Left cardiac atrium (tissue), 4 donors: ENCODE measurements at regions not wholly inside any gene's neighbourhood (a gene's known extent, or its start where the extent isn't known, plus 50 kb on each side); places are given as distances from the start of the nearest gene placed in this dataset.
"Not testable (repeated sequence)": the region's sequence is repeated elsewhere in the genome, so short reads cannot be mapped to it uniquely, and the experiment has no call there.

ENCODE experiments used
- ATAC-seq, 2 donors: fragments of 200-7000 bp; cut with Tn5 transposase; one replicate each; pipeline ENCODE4 v1.9.1; 2020; ENCODE audit warnings: mild to moderate bottlenecking in 2 of 2, moderate library complexity in 2 of 2
- DNase-seq: peaks from one replicate; pipeline ENCODE4 v3.0.0-alpha.2; 2020
- intact Hi-C, 2 donors: fragments of 100-400 bp; cut with DNase I; formaldehyde crosslinking; loops; one replicate each; pipeline versions ENCODE4 v1.14.1 to v1.15.1; 2022 to 2023
- donor health status: DM: no; HTN: yes; CAD: no.
- donor health status: DM: no; HTN: yes; CAD: no; lungs with severe emphysema.
- donor health status: DM: yes; HTN: yes; CAD: no.
- donor health status: Dilated cardiomyopathy.

DNA sequence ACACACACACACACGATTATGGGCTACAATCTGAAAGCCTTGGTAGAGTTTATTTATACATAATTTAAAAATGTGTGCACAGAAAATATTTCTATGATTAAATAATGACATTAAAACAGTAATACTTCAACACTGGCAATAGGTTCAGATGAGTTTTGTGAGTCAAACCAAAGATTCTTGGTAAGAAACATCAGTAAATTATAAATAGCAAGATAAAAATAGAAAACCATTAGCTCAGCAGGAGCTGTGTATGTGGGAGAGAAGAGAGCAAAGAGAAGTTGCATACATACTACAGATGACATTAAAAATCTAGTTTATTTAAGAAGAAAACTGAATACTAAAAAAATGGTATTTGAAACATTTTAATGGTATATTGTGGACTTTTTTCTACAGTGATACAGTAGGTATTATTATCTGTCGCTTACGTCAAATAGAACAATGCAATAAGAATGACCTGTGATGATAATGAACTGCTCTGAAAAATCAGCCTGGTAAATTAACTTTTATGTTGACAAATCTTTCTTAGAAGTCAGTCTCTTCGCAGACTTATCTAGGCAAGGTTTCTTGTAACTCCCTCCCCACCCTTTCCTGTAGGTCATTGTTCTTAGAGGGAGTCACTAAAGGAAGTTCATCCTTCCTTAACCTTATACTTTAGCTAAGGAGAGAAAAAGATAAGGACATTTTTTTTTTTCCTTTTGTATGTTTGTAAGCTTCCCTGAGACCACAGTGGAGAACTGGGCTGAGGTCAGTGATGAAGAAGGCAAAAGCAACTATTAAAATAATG lies 149.3 kb downstream of the GJA1 start:
- intact Hi-C loops = loop anchor here in 1 of 2 donors (10.0 kb wide), 1 partner anchor 150 kb away; the partner anchor contains the start of gene GJA1
- ATAC-seq (peak; percentile 72 to 86), DNase-seq (no peak)

DNA sequence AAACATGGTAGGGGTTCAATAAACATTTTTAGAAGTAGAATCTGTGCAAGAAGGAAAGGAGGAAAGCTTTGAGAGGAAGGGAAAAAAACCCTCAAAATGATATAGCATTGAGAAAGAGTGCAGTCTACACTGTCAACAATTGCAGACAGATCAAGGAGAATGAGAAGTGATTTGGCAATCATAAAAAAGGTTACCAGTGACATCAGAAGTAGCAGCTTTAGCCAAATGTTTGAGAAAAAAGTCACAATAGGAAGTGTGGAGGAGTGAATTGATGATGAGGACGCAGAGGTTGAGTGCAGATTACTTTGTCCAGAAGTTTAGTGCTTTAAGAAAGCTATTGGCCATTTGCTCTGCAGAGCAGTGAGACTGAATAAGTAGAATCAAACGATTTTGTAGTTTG lies 155.0 kb downstream of the GJA1 start:
- intact Hi-C loops = no loop called here
- DNase-seq (no peak), ATAC-seq (peak in 1 of 2 donors; percentile 44)

DNA sequence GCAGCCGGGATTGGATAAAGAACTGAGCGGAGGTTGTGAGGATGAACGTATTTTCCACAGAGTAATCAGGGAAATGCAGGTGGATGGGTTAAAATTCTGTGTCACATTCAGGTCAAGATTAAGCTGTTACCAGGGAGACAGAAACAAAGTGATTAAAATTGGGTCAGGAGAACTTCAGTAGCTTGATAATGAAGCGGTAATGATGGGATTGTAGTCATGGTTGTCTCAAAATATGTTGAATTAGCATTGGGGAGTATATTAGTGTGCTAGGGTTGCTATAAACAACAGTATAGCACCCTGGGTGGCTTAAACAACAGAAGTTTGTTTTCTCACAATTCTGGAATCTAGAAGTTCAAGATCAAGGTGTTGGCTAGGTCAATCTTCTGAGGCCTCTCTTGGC lies 155.5 kb downstream of the GJA1 start:
- intact Hi-C loops = no loop called here
- ATAC-seq = peak in 1 of 2 donors; percentile 70
- DNase-seq = no peak

DNA sequence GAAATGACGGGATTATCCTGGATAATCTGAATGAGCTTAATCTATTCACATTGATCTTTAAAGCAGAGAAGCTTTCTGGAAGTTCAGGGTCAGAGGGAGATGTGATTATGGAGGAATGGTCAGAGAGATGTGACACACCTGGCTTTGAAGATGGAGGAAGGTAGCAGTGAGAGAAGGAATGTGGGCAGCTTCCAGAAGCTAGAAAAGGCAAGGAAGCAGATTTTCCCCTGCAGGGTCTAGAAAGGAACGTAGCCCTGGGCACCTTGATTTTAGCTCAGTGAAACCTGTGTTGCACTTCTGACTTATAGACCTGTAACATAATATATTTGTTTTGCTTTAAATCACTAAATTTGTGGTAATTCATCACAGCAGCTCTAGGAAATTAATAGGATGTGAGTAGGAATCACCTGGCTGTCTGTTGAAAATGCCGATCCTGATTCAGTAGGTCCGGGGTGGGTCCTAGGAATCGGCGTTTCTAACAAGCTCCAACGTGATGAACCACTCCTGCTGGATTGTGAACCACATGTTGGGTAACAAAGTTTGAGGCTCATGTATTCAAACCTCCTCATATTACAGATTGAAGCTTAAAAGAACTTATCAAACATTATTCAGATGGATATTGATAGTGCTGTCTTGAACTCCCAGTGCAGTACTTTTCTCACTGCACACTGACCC lies 157.0 kb downstream of the GJA1 start:
- ATAC-seq = no peak
- intact Hi-C loops = no loop called here

DNA sequence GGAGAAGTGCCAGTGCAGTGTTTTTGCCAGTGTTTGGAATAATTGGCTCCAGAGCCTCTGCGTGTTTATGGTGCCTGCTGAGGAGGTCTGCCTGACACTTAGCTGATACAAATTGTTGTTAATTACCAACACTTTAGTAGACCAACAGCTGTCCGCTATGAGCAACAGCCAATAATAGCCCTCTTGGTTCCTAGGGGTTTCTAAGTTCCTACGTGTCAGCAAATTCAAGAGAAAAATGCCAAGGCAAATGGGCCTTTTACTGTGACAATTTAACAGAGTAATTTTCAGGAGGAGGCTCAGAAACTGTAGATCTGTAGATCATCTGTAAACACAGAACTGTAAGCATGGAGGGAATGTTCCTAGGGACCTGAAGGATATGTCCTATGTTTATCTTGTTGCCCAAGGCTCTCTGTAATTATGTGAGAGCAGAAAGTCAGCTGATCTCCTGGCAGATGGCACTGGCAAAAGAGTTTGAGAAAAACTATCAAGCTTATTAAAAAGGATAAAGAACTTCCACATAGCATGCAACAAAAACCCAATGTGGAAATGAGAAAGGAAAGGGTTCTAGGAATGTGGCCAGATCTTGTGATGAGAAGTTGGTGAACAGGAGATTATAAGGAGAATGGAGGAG lies 157.7 kb downstream of the GJA1 start:
- ATAC-seq (peak in 1 of 2 donors; percentile 15), DNase-seq (no peak)
- intact Hi-C loops = no loop called here

More for the DNA sequence above, 157.0 kb downstream of the GJA1 start:
- DNase-seq = no peak

DNA sequence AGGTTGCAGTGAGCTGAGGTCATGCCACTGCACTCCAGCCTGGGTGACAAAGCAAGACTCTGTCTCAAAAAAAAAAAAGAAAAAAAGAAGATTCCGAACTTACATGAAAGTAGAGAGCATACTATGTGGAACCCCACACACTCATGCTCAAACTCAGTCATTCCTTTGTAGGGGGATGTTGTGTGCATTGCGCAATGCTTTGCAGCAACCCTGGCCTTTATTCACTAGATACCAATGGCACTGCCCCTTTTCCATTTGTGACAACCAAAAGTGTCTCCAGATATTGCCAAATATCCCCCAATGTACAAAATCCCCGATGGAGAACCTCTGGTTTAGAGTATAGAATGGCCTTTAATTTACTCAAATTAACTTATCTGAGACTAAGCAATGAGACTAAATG lies 158.6 kb downstream of the GJA1 start:
- DNase-seq (no peak), ATAC-seq (no peak)
- intact Hi-C loops = no loop called here

DNA sequence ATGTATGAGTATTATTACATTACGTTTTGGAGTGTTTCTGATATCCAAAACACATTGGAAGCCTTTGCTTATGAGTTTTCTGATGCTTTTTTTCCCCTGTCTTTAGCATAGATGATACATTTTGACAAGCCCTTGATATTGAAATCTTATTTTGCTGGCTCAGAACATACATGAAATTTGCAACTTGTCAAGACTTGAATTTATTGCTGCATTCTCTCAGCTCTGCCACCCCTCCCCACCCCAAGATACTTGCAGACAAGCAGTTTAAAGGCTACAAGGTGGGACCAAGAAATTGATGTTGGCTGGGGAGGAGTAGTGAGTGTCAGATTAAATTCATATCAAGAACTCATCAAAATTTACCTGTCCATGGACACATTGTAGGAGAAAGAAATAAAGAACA lies 160.2 kb downstream of the GJA1 start:
- no peak for ATAC-seq
- intact Hi-C loops = no loop called here
- no peak for DNase-seq

DNA sequence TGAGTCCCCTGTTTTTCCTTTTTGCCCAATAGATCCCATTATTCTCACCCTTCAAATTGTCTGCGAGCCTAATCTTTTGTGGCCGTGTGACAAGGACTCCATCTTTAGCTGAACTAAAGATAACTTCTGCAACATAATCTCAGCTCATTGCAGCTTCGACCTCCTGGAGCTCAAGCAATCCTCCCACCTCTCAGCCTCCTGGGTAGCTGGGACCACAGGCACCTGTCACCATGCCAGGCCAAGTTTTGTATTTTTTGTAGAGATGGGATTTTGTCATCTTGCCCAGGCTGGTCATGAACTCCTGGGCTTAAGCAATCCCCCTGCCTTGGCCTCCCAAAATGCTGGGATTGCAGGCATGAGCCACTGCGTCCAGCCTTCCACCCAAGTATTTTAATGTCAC lies 161.0 kb downstream of the GJA1 start:
- ATAC-seq = no peak
- intact Hi-C loops = no loop called here

DNA sequence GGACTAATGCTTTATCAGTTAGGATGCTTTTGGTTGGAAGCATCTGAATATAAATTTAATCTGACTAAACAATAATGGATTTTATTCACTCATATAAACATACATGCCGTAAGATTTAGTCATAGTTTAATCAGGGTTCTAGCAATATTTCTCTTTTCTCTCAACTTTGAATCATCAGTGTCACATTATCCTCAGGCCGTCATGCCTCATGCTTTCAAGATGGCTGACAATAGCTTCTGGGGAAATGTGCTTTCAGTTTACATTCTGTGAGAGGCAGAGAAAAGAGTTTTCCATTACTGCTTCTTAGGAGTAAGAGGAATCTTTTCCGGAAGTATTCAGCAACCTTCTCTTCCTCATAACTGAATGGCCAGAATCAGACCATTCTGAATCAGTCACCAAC lies 162.2 kb downstream of the GJA1 start:
- DNase-seq (no peak), ATAC-seq (no peak)
- intact Hi-C loops = no loop called here

More for the DNA sequence above, 161.0 kb downstream of the GJA1 start:
- DNase-seq = no peak

DNA sequence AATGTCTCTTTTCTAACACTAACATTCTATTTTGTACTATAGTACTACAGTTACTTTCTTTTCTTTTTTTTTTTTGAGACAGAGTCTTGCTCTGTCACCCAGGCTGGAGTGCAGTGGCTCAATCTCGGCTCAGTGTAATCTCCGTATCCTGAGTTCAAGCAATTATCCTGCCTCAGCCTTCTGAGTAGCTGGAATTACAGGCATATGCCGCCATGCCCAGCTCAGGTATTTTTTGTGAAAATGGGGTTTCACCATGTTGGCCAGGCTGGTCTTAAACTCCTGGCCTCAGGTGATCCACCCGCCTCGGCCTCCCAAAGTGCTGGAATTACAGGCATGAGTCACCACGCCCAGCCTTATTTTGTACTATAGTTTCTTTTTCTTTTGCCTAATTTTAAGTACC lies 163.9 kb downstream of the GJA1 start:
- ATAC-seq, DNase-seq, intact Hi-C loops: not testable (repeated sequence)

DNA sequence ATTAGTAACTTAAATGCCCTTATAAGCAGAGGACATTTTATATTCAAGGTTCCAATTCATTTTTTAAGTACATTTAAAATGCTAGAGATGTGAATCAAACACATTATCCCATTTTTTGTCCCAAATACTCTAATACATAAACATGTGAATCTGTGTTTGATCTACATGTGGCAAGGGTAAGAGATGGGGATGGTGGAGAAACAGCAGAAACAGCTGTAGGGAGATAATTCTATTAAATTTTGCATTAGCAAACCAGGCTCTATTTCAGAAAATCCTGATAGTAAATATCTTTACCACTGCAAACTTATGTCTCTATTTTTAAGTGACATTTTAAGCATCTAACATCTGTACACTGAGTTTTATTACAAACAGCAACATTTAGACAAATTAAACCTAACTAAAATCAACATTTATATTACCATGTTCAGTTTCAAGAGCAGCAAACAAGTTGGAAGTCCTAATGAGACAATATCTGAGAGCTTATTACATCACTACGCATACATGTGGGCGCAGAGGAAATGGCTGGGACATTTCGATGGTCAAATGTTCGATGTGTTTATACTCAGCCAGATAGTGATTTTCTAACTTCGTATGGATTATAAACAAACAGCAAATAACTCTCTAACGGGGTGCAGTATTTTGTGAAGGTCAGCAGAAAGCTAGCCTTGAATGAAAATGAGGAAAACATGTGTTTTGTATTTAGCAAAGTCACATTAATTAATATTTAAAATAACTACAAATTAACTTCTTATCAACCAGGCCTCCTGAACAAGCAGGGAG lies 165.1 kb downstream of the GJA1 start:
- intact Hi-C loops = no loop called here
- ATAC-seq (no peak), DNase-seq (no peak)

DNA sequence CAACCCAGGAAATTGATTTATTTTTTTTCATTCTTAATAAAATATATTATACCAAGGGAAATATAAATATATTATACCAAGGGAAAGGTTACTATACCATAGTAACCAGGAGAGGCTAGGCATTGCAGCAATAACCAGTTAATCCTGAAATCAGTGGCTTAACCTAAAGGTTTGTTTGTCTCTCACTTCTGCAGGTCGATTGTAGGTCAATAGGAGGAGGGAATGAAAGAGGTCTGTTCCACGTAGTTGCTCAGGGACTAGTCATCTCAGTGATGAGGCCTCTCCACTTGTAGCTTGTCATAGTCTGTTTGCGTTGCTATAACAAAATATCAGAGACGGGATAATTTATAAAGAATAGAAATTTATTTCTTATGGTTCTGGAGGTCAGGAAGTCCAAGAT lies 168.0 kb downstream of the GJA1 start:
- ATAC-seq (no peak), DNase-seq (no peak)
- intact Hi-C loops = no loop called here

DNA sequence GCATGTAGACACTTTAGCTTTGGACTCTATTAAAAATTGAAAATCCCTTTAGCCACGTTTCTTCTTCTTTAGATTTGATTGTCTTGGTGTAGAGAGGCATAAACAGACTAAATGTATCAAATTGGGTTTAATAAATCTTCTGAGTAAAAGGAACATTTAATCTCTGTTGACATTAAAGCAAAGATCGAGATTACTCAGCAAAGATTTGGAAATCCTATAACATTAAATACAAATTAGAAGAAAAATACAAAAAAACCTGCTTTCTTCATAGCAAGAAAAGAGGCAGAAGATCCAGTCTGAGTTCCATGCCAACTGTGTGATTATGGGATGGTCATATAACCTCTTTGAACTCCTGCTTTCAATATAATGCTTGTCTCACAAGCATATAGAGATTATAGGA lies 172.3 kb downstream of the GJA1 start:
- intact Hi-C loops = no loop called here
- DNase-seq (no peak), ATAC-seq (no peak)

DNA sequence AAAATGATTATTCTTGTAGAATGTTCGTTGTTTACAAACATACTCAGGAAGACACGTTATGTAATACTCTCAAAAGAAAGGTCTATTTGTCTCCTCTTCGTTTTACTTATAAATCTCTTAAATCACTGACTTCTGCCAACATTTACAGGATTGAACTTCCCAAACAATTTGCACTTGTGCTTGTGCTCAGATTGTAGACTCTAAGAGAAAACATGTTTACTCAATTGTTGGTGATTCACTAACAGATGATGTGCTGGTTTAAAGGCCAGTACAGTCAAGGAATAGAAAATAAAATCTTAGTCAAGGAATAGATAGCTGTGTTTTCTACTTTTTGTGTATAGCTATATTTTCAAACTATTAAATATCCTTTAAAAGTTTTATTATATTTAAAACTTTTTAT lies 172.8 kb downstream of the GJA1 start:
- DNase-seq (no peak), ATAC-seq (no peak)
- intact Hi-C loops = no loop called here

DNA sequence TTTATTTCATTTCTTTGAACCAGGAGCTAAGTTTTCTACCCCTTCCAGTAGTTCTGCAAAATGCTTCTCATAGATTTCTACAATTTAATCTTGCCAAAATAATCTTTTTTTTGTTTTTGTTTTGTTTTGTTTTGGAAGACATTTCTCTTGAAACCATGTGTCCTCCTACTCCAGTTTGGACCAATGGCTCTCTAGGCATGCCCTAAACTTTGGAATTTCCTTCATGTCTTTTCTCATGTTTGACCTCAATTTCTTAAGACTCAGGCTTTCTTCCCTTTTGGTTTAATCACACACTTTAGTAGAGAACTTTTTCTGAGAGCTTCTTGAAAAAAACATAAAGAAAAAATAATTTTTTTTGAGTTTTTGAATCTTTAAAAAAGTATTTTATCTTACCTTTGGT lies 173.8 kb downstream of the GJA1 start:
- intact Hi-C loops = no loop called here
- ATAC-seq (no peak), DNase-seq (no peak)

DNA sequence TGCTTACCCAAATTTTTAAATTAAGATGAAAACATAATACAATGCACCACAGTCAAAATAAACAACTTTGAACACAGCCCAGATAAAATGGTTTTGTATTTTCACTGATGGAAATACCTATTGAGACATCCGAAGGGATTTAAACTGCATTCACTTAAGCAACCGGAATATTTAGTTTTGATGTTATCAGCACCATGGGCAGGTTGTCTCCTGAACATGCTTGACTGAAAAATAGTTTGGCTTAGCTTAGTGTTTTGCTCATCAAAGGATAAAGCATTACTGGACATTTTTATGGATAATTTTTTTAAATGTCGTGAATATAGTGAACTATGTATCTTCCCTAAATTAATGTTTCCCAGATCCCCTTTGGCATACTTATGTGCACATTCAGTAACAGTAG lies 177.5 kb downstream of the GJA1 start:
- DNase-seq = no peak

DNA sequence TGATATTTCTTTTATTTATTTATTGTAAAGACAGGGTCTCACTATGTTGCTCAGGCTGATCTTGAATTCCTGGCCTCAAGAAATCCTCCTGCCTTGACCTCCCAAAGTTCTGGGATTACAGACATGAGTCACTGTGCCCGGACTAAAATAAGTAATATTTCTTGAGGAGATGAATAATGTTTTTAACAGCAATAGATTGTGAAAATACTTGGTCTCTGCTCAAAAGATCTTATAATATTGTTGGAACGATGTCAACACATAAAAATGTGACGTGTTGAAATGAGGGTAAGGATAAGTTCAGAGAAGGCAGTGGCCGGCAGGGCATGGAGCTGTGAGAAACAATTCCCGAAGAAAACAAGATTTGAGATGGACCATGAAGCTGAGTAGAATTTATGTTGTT lies 178.7 kb downstream of the GJA1 start:
- intact Hi-C loops = no loop called here
- no peak for DNase-seq
- no peak for ATAC-seq

More for the DNA sequence above, 177.5 kb downstream of the GJA1 start:
- intact Hi-C loops = no loop called here
- ATAC-seq = no peak

DNA sequence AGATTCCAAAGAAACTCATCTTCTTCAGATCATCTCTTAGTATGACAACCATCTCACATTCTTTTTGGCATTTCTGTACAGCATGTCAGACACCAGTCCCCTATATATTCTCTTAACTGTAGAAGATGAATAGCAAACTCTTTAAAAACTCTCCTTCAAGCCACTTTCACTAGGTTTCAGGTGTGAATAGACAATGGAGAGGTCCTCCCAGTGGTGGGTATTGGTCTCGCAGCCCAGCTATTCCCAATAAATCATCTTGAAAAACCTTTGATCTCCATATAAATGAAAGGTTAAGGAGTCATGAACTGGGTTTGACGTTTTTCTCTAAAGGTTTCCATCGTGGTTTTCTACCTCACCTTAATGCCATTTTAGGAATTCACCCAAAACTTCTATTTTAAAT lies 180.0 kb downstream of the GJA1 start:
- DNase-seq (no peak), ATAC-seq (no peak)
- intact Hi-C loops = no loop called here

DNA sequence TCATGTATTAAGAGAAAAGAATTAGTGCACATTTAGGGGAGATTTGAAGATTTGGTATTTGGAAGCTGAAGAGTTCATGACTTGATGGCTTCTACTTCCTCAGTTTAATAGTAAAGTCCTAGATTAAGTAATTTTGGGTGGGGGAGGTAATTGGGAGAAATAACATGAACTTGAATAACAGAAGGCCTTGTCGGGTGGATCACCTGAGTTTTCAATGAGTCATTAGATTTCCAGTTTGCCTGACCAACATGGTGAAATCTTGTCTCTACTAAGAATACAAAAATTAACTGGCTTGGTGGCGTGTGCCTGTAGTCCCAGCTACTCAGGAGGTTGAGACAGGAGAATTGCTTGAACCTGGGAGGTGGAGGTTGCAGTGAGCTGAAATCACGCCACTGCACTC lies 181.0 kb downstream of the GJA1 start:
- intact Hi-C loops = no loop called here
- DNase-seq (no peak), ATAC-seq (no peak)

DNA sequence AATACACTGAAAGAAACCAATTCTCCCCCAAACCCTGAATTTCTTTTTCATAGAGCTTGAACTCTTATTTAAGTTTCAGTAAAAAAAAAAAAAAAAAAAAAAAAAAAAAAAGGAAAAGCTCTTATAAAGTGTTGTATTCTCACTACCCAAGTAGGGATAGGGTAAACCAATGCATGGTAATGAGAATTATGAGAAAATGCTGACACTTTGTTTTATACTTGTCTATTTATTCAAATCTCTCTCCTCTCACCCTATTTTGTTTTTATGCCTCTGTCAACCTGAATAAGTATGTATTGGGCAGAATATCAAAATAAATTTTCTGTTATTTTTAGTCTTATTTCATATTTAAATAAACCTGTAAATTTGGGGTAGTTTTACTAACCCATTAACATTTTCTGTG lies 181.9 kb downstream of the GJA1 start:
- DNase-seq = no peak
- no peak for ATAC-seq
- intact Hi-C loops = no loop called here
